ENCODE measurements at regions not wholly inside any gene's neighbourhood (a gene's known extent, or its start where the extent isn't known, plus 50 kb on each side); places are given as distances from the start of the nearest gene placed in this dataset.

- no peak overlapping the region for H3K27ac ChIP-seq (ENCODE audit: low read length)
- no TSS peak for BruUV-seq (replicated peaks)
- POLR2A ChIA-PET: no interaction called here
- intact Hi-C loops (cut with micrococcal nuclease; ENCODE audit: unreplicated experiment): no loop called here
- H3K4me3 ChIP-seq (ENCODE audit: low read depth in 2 of 2, low read length in 2 of 2): no peak overlapping the region
- TF ChIP-seq POLR2AphosphoS5 (IDR thresholded peaks at IDR 0.05; ENCODE audit: low read depth, low read length) (no peak), REST (IDR thresholded peaks at IDR 0.05; ENCODE audit: insufficient read depth in 1 of 2, low read depth in 2 of 2, low read length in 1 of 2) (no peak), TCF7L2 (IDR thresholded peaks at IDR 0.05; ENCODE audit: low read depth, low read length) (no peak)
- no peaks in the 10 kb centered on the region for H3K4me1 ChIP-seq (ENCODE audit: control insufficient read depth, insufficient read depth, low read length)
- no peaks in the 10 kb centered on the region for H3K27me3 ChIP-seq (ENCODE audit: control insufficient read depth, insufficient read depth, low read length)
- DNase-seq (ENCODE audit: low read depth, low spot score) (no peak), ATAC-seq (no peak)
- no peaks in the 10 kb centered on the region for H3K9me3 ChIP-seq (ENCODE audit: control insufficient read depth, insufficient read depth, low read depth, low read length)
- CTCF ChIA-PET: no interaction called here
- in situ Hi-C loops (cut with HindIII; ENCODE audit: low pct_unique_long_range_greater_than_20kb, low sequenced_read_pairs): no loop called here
- H3K36me3 ChIP-seq (ENCODE audit: control insufficient read depth, insufficient read depth, low read length): no peaks in the 10 kb centered on the region
Observed at GRCh38 chr6:193773-194310, 98.4 kb upstream of the DUSP22 start.

GRCh38 chr6:195861-196360, 96.4 kb upstream of the DUSP22 start:
- Histone ChIP-seq H3K4me3 (ENCODE audit: low read depth in 2 of 2, low read length in 2 of 2) (no peak overlapping the region), H3K36me3 (ENCODE audit: control insufficient read depth, insufficient read depth, low read length) (no peaks in the 10 kb centered on the region), H3K27ac (ENCODE audit: low read length) (no peak overlapping the region), H3K27me3 (ENCODE audit: control insufficient read depth, insufficient read depth, low read length) (no peaks in the 10 kb centered on the region), H3K4me1 (ENCODE audit: control insufficient read depth, insufficient read depth, low read length) (no peaks in the 10 kb centered on the region), H3K9me3 (ENCODE audit: control insufficient read depth, insufficient read depth, low read depth, low read length) (no peaks in the 10 kb centered on the region)
- in situ Hi-C loops (cut with HindIII; ENCODE audit: low pct_unique_long_range_greater_than_20kb, low sequenced_read_pairs): no loop called here
- no peak for TF ChIP-seq CTCF (IDR thresholded peaks at IDR 0.05)
- no peak for TF ChIP-seq REST (IDR thresholded peaks at IDR 0.05; ENCODE audit: insufficient read depth in 1 of 2, low read depth in 2 of 2, low read length in 1 of 2)
- no peak for TF ChIP-seq TCF7L2 (IDR thresholded peaks at IDR 0.05; ENCODE audit: low read depth, low read length)
- no peak for TF ChIP-seq SIN3A (IDR thresholded peaks at IDR 0.05; ENCODE audit: borderline replicate concordance, insufficient read depth, low read depth, low read length)
- no peak for TF ChIP-seq POLR2AphosphoS5 (IDR thresholded peaks at IDR 0.05; ENCODE audit: low read depth, low read length)
- ATAC-seq (no peak), DNase-seq (ENCODE audit: low read depth, low spot score) (no peak)
- ChIA-PET CTCF (no interaction called here), POLR2A (no interaction called here)
- intact Hi-C loops (cut with micrococcal nuclease; ENCODE audit: unreplicated experiment): no loop called here
- BruUV-seq (replicated peaks): no TSS peak

All from Panc1 (cell line).